Tibial nerve (tissue), 3 donors: ENCODE measurements at regions not wholly inside any gene's neighbourhood (a gene's known extent, or its start where the extent isn't known, plus 50 kb on each side); places are given as distances from the start of the nearest gene placed in this dataset.

Source experiments
- POLR2A ChIP-seq, 2 donors: fragments of 450-650 bp; IDR thresholded peaks; one replicate each; pipeline ENCODE4 v1.6.1; 2017; ENCODE audit warnings: antibody characterized with exemption in 2 of 2, mild to moderate bottlenecking in 2 of 2, moderate library complexity in 2 of 2
- TF ChIP-seq, protein P1 (sequence below), 5 experiments: fragments of 200-600 bp in 3 of 5; fragments of 450-650 bp in 2 of 5; sonication (generic) in 3 of 5; IDR thresholded peaks; one replicate each; pipeline ENCODE4 v1.5.1; 2016 to 2019; ENCODE audit warnings: antibody characterized with exemption in 5 of 5, mild to moderate bottlenecking in 3 of 5, moderate library complexity in 2 of 5

DNA sequence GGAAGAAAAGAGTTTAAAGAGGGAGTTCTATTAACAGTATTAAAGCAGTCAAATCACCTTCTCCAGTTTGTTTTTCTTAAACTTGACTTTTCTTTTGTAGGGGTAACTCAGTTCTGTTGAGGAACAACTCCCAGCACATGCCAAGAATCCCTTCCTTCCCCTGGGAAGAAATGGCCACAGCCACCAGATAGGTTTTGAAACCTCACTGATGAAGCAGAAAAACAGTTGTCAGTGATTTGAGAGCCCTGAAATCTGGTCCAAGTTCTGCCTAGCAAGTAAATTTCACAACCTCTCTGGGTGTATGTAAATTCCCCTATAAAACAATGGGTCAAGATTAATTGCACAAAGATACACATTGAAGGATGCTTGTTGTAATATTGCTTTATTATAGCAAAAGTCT is 167.1 kb downstream of the DHX15 start:
- TF ChIP-seq, protein P1, sequence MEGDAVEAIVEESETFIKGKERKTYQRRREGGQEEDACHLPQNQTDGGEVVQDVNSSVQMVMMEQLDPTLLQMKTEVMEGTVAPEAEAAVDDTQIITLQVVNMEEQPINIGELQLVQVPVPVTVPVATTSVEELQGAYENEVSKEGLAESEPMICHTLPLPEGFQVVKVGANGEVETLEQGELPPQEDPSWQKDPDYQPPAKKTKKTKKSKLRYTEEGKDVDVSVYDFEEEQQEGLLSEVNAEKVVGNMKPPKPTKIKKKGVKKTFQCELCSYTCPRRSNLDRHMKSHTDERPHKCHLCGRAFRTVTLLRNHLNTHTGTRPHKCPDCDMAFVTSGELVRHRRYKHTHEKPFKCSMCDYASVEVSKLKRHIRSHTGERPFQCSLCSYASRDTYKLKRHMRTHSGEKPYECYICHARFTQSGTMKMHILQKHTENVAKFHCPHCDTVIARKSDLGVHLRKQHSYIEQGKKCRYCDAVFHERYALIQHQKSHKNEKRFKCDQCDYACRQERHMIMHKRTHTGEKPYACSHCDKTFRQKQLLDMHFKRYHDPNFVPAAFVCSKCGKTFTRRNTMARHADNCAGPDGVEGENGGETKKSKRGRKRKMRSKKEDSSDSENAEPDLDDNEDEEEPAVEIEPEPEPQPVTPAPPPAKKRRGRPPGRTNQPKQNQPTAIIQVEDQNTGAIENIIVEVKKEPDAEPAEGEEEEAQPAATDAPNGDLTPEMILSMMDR (IDR thresholded peaks at IDR 0.05), result no peak
- no peak for TF ChIP-seq POLR2A (IDR thresholded peaks at IDR 0.05)
